Gastroesophageal sphincter (tissue), 3 donors: ENCODE measurements at regions not wholly inside any gene's neighbourhood (a gene's known extent, or its start where the extent isn't known, plus 50 kb on each side); places are given as distances from the start of the nearest gene placed in this dataset.

Experiments
- EP300 ChIP-seq: sonication (generic); formaldehyde crosslinking; IDR thresholded peaks from one replicate; pipeline ENCODE4 v1.6.1; 2017; ENCODE audit warnings: antibody characterized with exemption, mild to moderate bottlenecking
- POLR2A ChIP-seq, 2 donors: fragments of 450-650 bp; IDR thresholded peaks; one replicate each; pipeline ENCODE4 v1.6.1; 2017; ENCODE audit warnings: antibody characterized with exemption in 2 of 2, mild to moderate bottlenecking in 2 of 2, moderate library complexity in 1 of 2
- POLR2AphosphoS5 ChIP-seq: sonication (generic); formaldehyde crosslinking; IDR thresholded peaks from one replicate; pipeline ENCODE4 v1.6.1; 2017; ENCODE audit warnings: antibody characterized with exemption
- TF ChIP-seq, protein P1 (sequence below), 4 experiments: fragments of 200-600 bp in 2 of 4; fragments of 450-650 bp in 2 of 4; sonication (generic) in 1 of 4; IDR thresholded peaks; one replicate each; pipeline ENCODE4 v1.5.1; 2017 to 2019; ENCODE audit warnings: antibody characterized with exemption in 4 of 4, mild to moderate bottlenecking in 2 of 4, moderate library complexity in 2 of 4

DNA sequence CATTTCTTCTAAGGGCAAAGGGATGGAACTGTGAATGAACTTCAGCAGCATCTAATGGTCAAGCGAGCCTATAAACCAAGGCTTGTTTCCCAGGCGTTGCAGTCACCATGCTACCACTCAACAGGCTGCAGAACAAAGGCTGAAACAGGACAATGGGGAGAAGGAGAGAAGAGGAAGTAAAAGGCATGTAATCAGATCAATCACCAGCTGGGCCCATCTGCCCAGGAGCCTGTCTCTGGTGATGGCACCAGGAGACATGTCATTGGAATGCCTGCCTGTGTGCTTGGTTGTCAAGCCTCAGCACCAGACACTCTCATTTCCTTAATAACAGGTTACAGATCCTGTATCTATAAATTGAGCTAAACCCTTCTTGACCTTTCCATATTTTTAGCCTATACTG is 81.7 kb upstream of the UMPS start:
- TF ChIP-seq POLR2A (IDR thresholded peaks at IDR 0.05), result no peak
- TF ChIP-seq POLR2AphosphoS5, result no peak
- no peak for TF ChIP-seq EP300
- TF ChIP-seq, protein P1, sequence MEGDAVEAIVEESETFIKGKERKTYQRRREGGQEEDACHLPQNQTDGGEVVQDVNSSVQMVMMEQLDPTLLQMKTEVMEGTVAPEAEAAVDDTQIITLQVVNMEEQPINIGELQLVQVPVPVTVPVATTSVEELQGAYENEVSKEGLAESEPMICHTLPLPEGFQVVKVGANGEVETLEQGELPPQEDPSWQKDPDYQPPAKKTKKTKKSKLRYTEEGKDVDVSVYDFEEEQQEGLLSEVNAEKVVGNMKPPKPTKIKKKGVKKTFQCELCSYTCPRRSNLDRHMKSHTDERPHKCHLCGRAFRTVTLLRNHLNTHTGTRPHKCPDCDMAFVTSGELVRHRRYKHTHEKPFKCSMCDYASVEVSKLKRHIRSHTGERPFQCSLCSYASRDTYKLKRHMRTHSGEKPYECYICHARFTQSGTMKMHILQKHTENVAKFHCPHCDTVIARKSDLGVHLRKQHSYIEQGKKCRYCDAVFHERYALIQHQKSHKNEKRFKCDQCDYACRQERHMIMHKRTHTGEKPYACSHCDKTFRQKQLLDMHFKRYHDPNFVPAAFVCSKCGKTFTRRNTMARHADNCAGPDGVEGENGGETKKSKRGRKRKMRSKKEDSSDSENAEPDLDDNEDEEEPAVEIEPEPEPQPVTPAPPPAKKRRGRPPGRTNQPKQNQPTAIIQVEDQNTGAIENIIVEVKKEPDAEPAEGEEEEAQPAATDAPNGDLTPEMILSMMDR (IDR thresholded peaks at IDR 0.05), result no peak
